ENCODE measurements at regions not wholly inside any gene's neighbourhood (a gene's known extent, or its start where the extent isn't known, plus 50 kb on each side); places are given as distances from the start of the nearest gene placed in this dataset.

DNA sequence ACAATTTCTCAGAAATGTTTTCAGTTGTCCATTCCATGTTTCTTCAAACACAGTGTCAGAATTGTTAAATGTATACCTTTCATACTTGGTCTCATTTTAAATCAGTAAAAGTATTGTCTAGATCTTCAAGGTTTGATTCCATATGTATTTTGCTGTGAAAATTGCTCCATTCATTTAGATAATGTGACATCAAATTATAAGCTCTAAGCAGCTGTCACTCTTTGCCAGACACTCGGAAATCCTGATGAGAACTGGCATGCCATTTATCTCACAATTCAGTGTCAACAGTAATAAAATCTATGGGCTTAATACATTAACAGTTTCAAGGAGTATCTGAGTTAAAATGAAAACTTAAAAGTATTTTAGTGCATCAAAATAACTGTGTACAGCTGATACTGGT is 1025.3 kb upstream of the EPHA6 start:
- TF ChIP-seq, protein P1, sequence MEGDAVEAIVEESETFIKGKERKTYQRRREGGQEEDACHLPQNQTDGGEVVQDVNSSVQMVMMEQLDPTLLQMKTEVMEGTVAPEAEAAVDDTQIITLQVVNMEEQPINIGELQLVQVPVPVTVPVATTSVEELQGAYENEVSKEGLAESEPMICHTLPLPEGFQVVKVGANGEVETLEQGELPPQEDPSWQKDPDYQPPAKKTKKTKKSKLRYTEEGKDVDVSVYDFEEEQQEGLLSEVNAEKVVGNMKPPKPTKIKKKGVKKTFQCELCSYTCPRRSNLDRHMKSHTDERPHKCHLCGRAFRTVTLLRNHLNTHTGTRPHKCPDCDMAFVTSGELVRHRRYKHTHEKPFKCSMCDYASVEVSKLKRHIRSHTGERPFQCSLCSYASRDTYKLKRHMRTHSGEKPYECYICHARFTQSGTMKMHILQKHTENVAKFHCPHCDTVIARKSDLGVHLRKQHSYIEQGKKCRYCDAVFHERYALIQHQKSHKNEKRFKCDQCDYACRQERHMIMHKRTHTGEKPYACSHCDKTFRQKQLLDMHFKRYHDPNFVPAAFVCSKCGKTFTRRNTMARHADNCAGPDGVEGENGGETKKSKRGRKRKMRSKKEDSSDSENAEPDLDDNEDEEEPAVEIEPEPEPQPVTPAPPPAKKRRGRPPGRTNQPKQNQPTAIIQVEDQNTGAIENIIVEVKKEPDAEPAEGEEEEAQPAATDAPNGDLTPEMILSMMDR (IDR thresholded peaks at IDR 0.05): no peak
- TF ChIP-seq EZH2 (IDR thresholded peaks at IDR 0.05; ENCODE audit: borderline replicate concordance, insufficient read depth, low read depth, low read length, poor library complexity, severe bottlenecking): no peak

Data from B cell (primary cell).